K562 (cell line): ENCODE measurements at regions not wholly inside any gene's neighbourhood (a gene's known extent, or its start where the extent isn't known, plus 50 kb on each side); places are given as distances from the start of the nearest gene placed in this dataset.

ENCODE experiments used
- MCM2 ChIP-seq: fragments of 450-650 bp; IDR thresholded peaks from 2 replicates; pipeline ENCODE4 v1.6.1; 2017; ENCODE audit warnings: low read depth, mild to moderate bottlenecking
- MCM3 ChIP-seq: fragments of 450-650 bp; IDR thresholded peaks from 2 replicates; pipeline ENCODE4 v1.6.1; 2016
- MCM7 ChIP-seq, 2 experiments: fragments of 450-650 bp; IDR thresholded peaks; 2 replicates each; pipeline ENCODE4 v1.6.1; 2016 to 2018
- RBFOX2 ChIP-seq: fragments of 200-400 bp; formaldehyde crosslinking; IDR thresholded peaks from 2 replicates; pipeline ENCODE4 v1.6.1; 2017; ENCODE audit warnings: low read depth, mild to moderate bottlenecking, low read length, moderate library complexity
- RBM25 ChIP-seq: fragments of 200-400 bp; formaldehyde crosslinking; IDR thresholded peaks from 2 replicates; pipeline ENCODE4 v1.6.1; 2018; ENCODE audit warnings: low read length, low read depth, moderate library complexity; ENCODE audit not compliant: severe bottlenecking
- TCF7 ChIP-seq: sonication (generic); IDR thresholded peaks from 2 replicates; pipeline ENCODE4 v1.6.1; 2016; ENCODE audit warnings: antibody characterized with exemption, borderline replicate concordance
- ZNF696 ChIP-seq: fragments of 250-450 bp; sonication (Bioruptor Pico); conservative IDR thresholded peaks from 2 replicates; pipeline ENCODE4 v1.4.0; 2020; ENCODE audit warnings: mild to moderate bottlenecking, moderate library complexity
- ZNF764 ChIP-seq: fragments of 250-450 bp; sonication (Bioruptor Pico); IDR thresholded peaks from 2 replicates; pipeline ENCODE4 v1.4.0; 2020; ENCODE audit warnings: low read depth, mild to moderate bottlenecking, moderate library complexity
- TF ChIP-seq, protein P1 (sequence below): sonication (generic); formaldehyde crosslinking; IDR thresholded peaks from 2 replicates; pipeline ENCODE4 v1.8.1; 2023; ENCODE audit warnings: missing genetic modification reagents, mild to moderate bottlenecking, borderline replicate concordance
- TF ChIP-seq, protein P2 (sequence below): fragments of 450-650 bp; IDR thresholded peaks from 2 replicates; pipeline ENCODE4 v1.6.1; 2018; ENCODE audit not compliant: partially characterized antibody
- TF ChIP-seq, protein P3 (sequence below): sonication (generic); formaldehyde crosslinking; IDR thresholded peaks from 2 replicates; pipeline ENCODE4 v1.8.0; 2023; ENCODE audit warnings: mild to moderate bottlenecking, missing genetic modification reagents
- TF ChIP-seq, protein P4 (sequence below): sonication (generic); formaldehyde crosslinking; IDR thresholded peaks from 2 replicates; pipeline ENCODE4 v1.8.1; 2022; ENCODE audit warnings: missing genetic modification reagents

DNA sequence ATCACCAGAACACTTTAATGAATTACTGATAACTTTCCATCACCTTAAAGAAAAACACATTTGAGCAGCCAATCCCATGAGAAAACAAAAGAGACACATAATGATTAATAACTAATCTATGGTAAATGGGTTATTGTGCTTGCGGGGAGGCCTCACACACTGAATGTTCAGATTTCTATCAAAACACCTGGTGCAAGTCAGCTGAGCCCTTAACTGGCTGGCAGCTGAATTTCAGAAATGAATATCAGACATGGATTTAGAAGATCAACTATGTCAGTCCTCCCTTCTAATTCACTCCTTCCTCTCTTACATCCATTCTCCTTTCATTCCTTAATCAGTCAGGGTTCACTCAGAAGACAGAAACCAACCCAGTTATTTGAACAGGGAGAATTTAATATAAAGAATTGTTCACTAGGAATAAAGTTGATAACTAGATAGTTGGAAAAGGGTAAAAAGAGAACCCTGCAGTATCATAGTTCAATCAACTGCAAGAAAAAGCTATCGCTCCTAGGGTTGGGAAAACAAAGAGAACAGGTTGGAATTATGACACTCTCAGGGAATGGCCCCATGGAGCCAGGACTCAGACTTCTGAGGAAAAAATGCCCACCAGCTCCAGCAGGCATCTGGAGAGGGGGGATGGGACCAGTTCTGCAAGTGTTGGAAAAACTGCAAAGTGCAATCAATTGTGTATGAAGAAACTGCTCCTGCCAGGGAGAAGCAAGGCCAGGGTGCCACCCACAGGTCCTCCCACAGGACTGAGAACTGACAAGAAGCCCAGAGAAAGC, 577.1 kb upstream of the CDH5 start (continued):
- TF ChIP-seq, protein P1, sequence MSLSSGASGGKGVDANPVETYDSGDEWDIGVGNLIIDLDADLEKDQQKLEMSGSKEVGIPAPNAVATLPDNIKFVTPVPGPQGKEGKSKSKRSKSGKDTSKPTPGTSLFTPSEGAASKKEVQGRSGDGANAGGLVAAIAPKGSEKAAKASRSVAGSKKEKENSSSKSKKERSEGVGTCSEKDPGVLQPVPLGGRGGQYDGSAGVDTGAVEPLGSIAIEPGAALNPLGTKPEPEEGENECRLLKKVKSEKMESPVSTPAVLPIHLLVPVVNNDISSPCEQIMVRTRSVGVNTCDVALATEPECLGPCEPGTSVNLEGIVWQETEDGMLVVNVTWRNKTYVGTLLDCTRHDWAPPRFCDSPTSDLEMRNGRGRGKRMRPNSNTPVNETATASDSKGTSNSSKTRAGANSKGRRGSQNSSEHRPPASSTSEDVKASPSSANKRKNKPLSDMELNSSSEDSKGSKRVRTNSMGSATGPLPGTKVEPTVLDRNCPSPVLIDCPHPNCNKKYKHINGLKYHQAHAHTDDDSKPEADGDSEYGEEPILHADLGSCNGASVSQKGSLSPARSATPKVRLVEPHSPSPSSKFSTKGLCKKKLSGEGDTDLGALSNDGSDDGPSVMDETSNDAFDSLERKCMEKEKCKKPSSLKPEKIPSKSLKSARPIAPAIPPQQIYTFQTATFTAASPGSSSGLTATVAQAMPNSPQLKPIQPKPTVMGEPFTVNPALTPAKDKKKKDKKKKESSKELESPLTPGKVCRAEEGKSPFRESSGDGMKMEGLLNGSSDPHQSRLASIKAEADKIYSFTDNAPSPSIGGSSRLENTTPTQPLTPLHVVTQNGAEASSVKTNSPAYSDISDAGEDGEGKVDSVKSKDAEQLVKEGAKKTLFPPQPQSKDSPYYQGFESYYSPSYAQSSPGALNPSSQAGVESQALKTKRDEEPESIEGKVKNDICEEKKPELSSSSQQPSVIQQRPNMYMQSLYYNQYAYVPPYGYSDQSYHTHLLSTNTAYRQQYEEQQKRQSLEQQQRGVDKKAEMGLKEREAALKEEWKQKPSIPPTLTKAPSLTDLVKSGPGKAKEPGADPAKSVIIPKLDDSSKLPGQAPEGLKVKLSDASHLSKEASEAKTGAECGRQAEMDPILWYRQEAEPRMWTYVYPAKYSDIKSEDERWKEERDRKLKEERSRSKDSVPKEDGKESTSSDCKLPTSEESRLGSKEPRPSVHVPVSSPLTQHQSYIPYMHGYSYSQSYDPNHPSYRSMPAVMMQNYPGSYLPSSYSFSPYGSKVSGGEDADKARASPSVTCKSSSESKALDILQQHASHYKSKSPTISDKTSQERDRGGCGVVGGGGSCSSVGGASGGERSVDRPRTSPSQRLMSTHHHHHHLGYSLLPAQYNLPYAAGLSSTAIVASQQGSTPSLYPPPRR (CRISPR knock-in tag) = no peak
- TF ChIP-seq MCM7 (IDR thresholded peaks at IDR 0.05) = no peak
- TF ChIP-seq ZNF764 (CRISPR knock-in tag) = no peak
- no peak for TF ChIP-seq TCF7
- TF ChIP-seq, protein P2, sequence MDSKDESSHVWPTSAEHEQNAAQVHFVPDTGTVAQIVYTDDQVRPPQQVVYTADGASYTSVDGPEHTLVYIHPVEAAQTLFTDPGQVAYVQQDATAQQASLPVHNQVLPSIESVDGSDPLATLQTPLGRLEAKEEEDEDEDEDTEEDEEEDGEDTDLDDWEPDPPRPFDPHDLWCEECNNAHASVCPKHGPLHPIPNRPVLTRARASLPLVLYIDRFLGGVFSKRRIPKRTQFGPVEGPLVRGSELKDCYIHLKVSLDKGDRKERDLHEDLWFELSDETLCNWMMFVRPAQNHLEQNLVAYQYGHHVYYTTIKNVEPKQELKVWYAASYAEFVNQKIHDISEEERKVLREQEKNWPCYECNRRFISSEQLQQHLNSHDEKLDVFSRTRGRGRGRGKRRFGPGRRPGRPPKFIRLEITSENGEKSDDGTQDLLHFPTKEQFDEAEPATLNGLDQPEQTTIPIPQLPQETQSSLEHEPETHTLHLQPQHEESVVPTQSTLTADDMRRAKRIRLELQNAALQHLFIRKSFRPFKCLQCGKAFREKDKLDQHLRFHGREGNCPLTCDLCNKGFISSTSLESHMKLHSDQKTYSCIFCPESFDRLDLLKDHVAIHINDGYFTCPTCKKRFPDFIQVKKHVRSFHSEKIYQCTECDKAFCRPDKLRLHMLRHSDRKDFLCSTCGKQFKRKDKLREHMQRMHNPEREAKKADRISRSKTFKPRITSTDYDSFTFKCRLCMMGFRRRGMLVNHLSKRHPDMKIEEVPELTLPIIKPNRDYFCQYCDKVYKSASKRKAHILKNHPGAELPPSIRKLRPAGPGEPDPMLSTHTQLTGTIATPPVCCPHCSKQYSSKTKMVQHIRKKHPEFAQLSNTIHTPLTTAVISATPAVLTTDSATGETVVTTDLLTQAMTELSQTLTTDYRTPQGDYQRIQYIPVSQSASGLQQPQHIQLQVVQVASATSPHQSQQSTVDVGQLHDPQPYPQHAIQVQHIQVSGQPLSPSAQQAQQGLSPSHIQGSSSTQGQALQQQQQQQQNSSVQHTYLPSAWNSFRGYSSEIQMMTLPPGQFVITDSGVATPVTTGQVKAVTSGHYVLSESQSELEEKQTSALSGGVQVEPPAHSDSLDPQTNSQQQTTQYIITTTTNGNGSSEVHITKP = no peak
- TF ChIP-seq ZNF696 (CRISPR knock-in tag) = no peak
- no peak for TF ChIP-seq RBFOX2
- TF ChIP-seq, protein P3, sequence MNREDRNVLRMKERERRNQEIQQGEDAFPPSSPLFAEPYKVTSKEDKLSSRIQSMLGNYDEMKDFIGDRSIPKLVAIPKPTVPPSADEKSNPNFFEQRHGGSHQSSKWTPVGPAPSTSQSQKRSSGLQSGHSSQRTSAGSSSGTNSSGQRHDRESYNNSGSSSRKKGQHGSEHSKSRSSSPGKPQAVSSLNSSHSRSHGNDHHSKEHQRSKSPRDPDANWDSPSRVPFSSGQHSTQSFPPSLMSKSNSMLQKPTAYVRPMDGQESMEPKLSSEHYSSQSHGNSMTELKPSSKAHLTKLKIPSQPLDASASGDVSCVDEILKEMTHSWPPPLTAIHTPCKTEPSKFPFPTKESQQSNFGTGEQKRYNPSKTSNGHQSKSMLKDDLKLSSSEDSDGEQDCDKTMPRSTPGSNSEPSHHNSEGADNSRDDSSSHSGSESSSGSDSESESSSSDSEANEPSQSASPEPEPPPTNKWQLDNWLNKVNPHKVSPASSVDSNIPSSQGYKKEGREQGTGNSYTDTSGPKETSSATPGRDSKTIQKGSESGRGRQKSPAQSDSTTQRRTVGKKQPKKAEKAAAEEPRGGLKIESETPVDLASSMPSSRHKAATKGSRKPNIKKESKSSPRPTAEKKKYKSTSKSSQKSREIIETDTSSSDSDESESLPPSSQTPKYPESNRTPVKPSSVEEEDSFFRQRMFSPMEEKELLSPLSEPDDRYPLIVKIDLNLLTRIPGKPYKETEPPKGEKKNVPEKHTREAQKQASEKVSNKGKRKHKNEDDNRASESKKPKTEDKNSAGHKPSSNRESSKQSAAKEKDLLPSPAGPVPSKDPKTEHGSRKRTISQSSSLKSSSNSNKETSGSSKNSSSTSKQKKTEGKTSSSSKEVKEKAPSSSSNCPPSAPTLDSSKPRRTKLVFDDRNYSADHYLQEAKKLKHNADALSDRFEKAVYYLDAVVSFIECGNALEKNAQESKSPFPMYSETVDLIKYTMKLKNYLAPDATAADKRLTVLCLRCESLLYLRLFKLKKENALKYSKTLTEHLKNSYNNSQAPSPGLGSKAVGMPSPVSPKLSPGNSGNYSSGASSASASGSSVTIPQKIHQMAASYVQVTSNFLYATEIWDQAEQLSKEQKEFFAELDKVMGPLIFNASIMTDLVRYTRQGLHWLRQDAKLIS = no peak
- TF ChIP-seq, protein P4, sequence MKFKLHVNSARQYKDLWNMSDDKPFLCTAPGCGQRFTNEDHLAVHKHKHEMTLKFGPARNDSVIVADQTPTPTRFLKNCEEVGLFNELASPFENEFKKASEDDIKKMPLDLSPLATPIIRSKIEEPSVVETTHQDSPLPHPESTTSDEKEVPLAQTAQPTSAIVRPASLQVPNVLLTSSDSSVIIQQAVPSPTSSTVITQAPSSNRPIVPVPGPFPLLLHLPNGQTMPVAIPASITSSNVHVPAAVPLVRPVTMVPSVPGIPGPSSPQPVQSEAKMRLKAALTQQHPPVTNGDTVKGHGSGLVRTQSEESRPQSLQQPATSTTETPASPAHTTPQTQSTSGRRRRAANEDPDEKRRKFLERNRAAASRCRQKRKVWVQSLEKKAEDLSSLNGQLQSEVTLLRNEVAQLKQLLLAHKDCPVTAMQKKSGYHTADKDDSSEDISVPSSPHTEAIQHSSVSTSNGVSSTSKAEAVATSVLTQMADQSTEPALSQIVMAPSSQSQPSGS (CRISPR knock-in tag) = no peak
- TF ChIP-seq MCM2 = no peak
- TF ChIP-seq RBM25 = no peak
- no peak for TF ChIP-seq MCM3
